Breast epithelium (tissue), 3 donors: ENCODE measurements at regions not wholly inside any gene's neighbourhood (a gene's known extent, or its start where the extent isn't known, plus 50 kb on each side); places are given as distances from the start of the nearest gene placed in this dataset.

ENCODE experiments used
- POLR2A ChIP-seq: fragments of 450-650 bp; IDR thresholded peaks from one replicate; pipeline ENCODE4 v1.6.1; 2016; ENCODE audit warnings: antibody characterized with exemption, mild to moderate bottlenecking, moderate library complexity
- TF ChIP-seq, protein P1 (sequence below), 3 donors: fragments of 450-650 bp; IDR thresholded peaks; one replicate each; pipeline ENCODE4 v1.5.1; 2016 to 2017; ENCODE audit warnings: antibody characterized with exemption in 3 of 3, mild to moderate bottlenecking in 3 of 3, moderate library complexity in 3 of 3

DNA sequence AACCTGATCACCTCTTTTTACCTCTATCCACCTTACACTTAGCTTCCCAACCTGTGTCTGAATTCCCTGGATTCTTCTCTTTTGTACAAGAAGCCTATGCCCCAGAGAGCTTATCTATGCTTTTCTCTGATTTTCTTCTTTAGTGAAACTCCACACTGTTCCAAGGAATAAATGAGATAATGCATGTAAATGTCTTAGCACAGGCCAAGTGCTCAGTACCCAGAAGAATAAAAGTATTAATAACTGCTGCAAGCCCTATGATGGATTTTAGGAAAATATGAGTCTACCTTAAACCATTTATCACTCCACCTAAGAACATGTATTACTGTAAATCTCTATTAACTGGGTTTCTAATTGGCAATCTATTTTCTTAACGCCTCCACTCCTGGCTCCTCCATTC is 168.5 kb upstream of the TNC start:
- TF ChIP-seq, protein P1, sequence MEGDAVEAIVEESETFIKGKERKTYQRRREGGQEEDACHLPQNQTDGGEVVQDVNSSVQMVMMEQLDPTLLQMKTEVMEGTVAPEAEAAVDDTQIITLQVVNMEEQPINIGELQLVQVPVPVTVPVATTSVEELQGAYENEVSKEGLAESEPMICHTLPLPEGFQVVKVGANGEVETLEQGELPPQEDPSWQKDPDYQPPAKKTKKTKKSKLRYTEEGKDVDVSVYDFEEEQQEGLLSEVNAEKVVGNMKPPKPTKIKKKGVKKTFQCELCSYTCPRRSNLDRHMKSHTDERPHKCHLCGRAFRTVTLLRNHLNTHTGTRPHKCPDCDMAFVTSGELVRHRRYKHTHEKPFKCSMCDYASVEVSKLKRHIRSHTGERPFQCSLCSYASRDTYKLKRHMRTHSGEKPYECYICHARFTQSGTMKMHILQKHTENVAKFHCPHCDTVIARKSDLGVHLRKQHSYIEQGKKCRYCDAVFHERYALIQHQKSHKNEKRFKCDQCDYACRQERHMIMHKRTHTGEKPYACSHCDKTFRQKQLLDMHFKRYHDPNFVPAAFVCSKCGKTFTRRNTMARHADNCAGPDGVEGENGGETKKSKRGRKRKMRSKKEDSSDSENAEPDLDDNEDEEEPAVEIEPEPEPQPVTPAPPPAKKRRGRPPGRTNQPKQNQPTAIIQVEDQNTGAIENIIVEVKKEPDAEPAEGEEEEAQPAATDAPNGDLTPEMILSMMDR (IDR thresholded peaks at IDR 0.05), result no peak
- no peak for TF ChIP-seq POLR2A
